ENCODE measurements at regions not wholly inside any gene's neighbourhood (a gene's known extent, or its start where the extent isn't known, plus 50 kb on each side); places are given as distances from the start of the nearest gene placed in this dataset.

DNA sequence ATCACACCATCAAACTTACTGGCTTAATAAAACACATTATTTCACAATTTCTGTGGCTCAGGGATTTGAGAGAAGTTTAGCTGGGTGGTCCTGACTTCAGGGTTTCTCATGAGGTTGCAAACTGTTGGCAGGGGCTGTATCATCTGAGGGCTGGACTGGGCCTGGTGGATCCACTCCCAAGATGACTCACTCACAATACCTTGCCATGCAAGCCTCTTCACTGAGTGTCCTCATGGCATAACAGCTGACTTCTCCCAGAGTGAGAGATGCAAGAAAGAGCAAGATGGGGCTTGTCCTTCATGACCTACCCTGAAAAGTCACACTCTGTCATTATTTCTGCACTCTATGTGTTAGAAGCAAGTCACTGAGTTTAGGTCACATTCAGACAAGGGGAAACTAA lies 73.8 kb downstream of the AQP4 start:
- TF ChIP-seq, protein P1, sequence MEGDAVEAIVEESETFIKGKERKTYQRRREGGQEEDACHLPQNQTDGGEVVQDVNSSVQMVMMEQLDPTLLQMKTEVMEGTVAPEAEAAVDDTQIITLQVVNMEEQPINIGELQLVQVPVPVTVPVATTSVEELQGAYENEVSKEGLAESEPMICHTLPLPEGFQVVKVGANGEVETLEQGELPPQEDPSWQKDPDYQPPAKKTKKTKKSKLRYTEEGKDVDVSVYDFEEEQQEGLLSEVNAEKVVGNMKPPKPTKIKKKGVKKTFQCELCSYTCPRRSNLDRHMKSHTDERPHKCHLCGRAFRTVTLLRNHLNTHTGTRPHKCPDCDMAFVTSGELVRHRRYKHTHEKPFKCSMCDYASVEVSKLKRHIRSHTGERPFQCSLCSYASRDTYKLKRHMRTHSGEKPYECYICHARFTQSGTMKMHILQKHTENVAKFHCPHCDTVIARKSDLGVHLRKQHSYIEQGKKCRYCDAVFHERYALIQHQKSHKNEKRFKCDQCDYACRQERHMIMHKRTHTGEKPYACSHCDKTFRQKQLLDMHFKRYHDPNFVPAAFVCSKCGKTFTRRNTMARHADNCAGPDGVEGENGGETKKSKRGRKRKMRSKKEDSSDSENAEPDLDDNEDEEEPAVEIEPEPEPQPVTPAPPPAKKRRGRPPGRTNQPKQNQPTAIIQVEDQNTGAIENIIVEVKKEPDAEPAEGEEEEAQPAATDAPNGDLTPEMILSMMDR (IDR thresholded peaks at IDR 0.05) = no peak
- no peak for TF ChIP-seq POLR2A (IDR thresholded peaks at IDR 0.05)

Measured in prostate gland (tissue), 2 donors.